Progenitor cell of endocrine pancreas (in vitro differentiated cells): ENCODE measurements at regions not wholly inside any gene's neighbourhood (a gene's known extent, or its start where the extent isn't known, plus 50 kb on each side); places are given as distances from the start of the nearest gene placed in this dataset.

ENCODE experiments used
- DNase-seq: peaks from one replicate; pipeline ENCODE4 v3.0.0; 2021; ENCODE audit warnings: low spot score; ENCODE audit not compliant: unreplicated experiment
- H3K27ac Mint-ChIP-seq: 2 replicates; pipeline ENCODE4 v1.8.0; 2021; ENCODE audit warnings: mild to moderate bottlenecking, moderate library complexity, mixed read lengths
- H3K27me3 Mint-ChIP-seq: 2 replicates; pipeline ENCODE4 v1.8.0; 2021; ENCODE audit warnings: mixed read lengths
- H3K36me3 Mint-ChIP-seq: 2 replicates; pipeline ENCODE4 v1.8.0; 2022; ENCODE audit warnings: mixed read lengths; ENCODE audit not compliant: insufficient read depth
- H3K4me1 Mint-ChIP-seq: 2 replicates; pipeline ENCODE4 v1.8.0; 2021; ENCODE audit warnings: low read depth, mixed read lengths
- H3K4me3 Mint-ChIP-seq: 2 replicates; pipeline ENCODE4 v1.8.0; 2021; ENCODE audit warnings: low read depth, mild to moderate bottlenecking, moderate library complexity, mixed read lengths
- H3K9me3 Mint-ChIP-seq: 2 replicates; pipeline ENCODE4 v1.8.0; 2021; ENCODE audit warnings: low read depth, mixed read lengths
- CTCF ChIP-seq: fragments of 200-600 bp; sonication (generic); IDR thresholded peaks from one replicate; pipeline ENCODE4 v1.5.0; 2021; ENCODE audit warnings: antibody characterized with exemption, mild to moderate bottlenecking; ENCODE audit not compliant: unreplicated experiment

- no peak for TF ChIP-seq CTCF
- no peak overlapping the region for H3K4me3 Mint-ChIP-seq
- peaks cover 19% of the 10 kb centered on the region for H3K4me1 Mint-ChIP-seq
- peaks cover 19% of the 10 kb centered on the region for H3K27me3 Mint-ChIP-seq
- H3K27ac Mint-ChIP-seq, result no peak overlapping the region
- no peak for DNase-seq
- H3K9me3 Mint-ChIP-seq, result no peaks in the 10 kb centered on the region
- H3K36me3 Mint-ChIP-seq, result no peaks in the 10 kb centered on the region
Observed at GRCh38 chr1:112790920-112791722, 76.0 kb upstream of the PPM1J start.

GRCh38 chr1:112788561-112788960, 73.4 kb upstream of the PPM1J start:
- Mint-ChIP-seq H3K27ac (no peak overlapping the region), H3K9me3 (peaks cover under 1% of the 10 kb centered on the region), H3K27me3 (peaks cover 16% of the 10 kb centered on the region), H3K4me1 (peaks cover 10% of the 10 kb centered on the region), H3K4me3 (no peak overlapping the region), H3K36me3 (no peaks in the 10 kb centered on the region)
- DNase-seq, result no peak
- no peak for TF ChIP-seq CTCF

GRCh38 chr1:112788054-112788453, 72.9 kb upstream of the PPM1J start:
- DNase-seq, result no peak
- no peak overlapping the region for H3K27ac Mint-ChIP-seq
- H3K27me3 Mint-ChIP-seq, result peaks cover 12% of the 10 kb centered on the region
- H3K4me1 Mint-ChIP-seq, result peaks cover 10% of the 10 kb centered on the region
- TF ChIP-seq CTCF, result no peak
- H3K9me3 Mint-ChIP-seq, result peaks cover 4% of the 10 kb centered on the region
- H3K4me3 Mint-ChIP-seq, result no peak overlapping the region
- H3K36me3 Mint-ChIP-seq, result peaks cover 2% of the 10 kb centered on the region

GRCh38 chr1:112783059-112783458, 67.9 kb upstream of the PPM1J start:
- no peaks in the 10 kb centered on the region for H3K4me1 Mint-ChIP-seq
- H3K27ac Mint-ChIP-seq, result no peak overlapping the region
- TF ChIP-seq CTCF, result no peak
- peaks cover 8% of the 10 kb centered on the region for H3K9me3 Mint-ChIP-seq
- H3K4me3 Mint-ChIP-seq, result no peak overlapping the region
- DNase-seq, result no peak
- peaks cover 2% of the 10 kb centered on the region for H3K36me3 Mint-ChIP-seq
- no peaks in the 10 kb centered on the region for H3K27me3 Mint-ChIP-seq

- H3K9me3 Mint-ChIP-seq, result peaks cover 8% of the 10 kb centered on the region
- no peaks in the 10 kb centered on the region for H3K4me1 Mint-ChIP-seq
- no peak for DNase-seq
- TF ChIP-seq CTCF, result no peak
- H3K4me3 Mint-ChIP-seq, result no peak overlapping the region
- no peaks in the 10 kb centered on the region for H3K27me3 Mint-ChIP-seq
- peaks cover 2% of the 10 kb centered on the region for H3K36me3 Mint-ChIP-seq
- no peak overlapping the region for H3K27ac Mint-ChIP-seq
Observed at GRCh38 chr1:112779665-112780526, 64.8 kb upstream of the PPM1J start.
